Mesenchymal stem cell (in vitro differentiated cells and primary cell): ENCODE measurements at regions not wholly inside any gene's neighbourhood (a gene's known extent, or its start where the extent isn't known, plus 50 kb on each side); places are given as distances from the start of the nearest gene placed in this dataset.

ENCODE experiments used
- DNase-seq: peaks from one replicate; pipeline ENCODE4 v3.0.0-alpha.2; 2013
- H2AFZ ChIP-seq: one replicate; pipeline ENCODE4 v1.6.1; 2013; ENCODE audit warnings: low read depth, mild to moderate bottlenecking, control low read depth, inconsistent platforms, low read length, moderate library complexity
- H2AK5ac ChIP-seq: 2 replicates; pipeline ENCODE4 v1.6.1; 2013; ENCODE audit warnings: low read length, moderate library complexity, mild to moderate bottlenecking, inconsistent platforms; ENCODE audit not compliant: severe bottlenecking
- H2BK120ac ChIP-seq: one replicate; pipeline ENCODE4 v1.6.1; 2013; ENCODE audit warnings: low read depth, mild to moderate bottlenecking, inconsistent platforms, low read length, moderate library complexity
- H2BK12ac ChIP-seq, 2 experiments: one replicate each; pipeline ENCODE4 v1.6.1; 2013; ENCODE audit warnings: inconsistent platforms in 2 of 2, low read length in 2 of 2, mild to moderate bottlenecking in 2 of 2, moderate library complexity in 2 of 2, control low read depth in 1 of 2
- H2BK15ac ChIP-seq: one replicate; pipeline ENCODE4 v1.6.1; 2013; ENCODE audit warnings: mild to moderate bottlenecking, low read depth, inconsistent platforms; ENCODE audit not compliant: poor library complexity, severe bottlenecking
- H2BK5ac ChIP-seq: 2 replicates; pipeline ENCODE4 v1.6.1; 2013; ENCODE audit warnings: low read depth, mild to moderate bottlenecking, low read length, control low read depth, inconsistent platforms; ENCODE audit not compliant: poor library complexity, severe bottlenecking
- H3K14ac ChIP-seq, 2 experiments: one replicate each; pipeline ENCODE4 v1.6.1; 2013; ENCODE audit warnings: inconsistent platforms in 2 of 2, low read length in 2 of 2, control low read depth in 1 of 2, mild to moderate bottlenecking in 1 of 2, moderate library complexity in 1 of 2
- H3K18ac ChIP-seq, 2 experiments: one replicate each; pipeline ENCODE4 v1.6.1; 2013; ENCODE audit warnings: inconsistent platforms in 2 of 2, low read length in 2 of 2, control low read depth in 1 of 2, low read depth in 1 of 2, mild to moderate bottlenecking in 1 of 2
- H3K23ac ChIP-seq, 2 experiments: one replicate each; pipeline ENCODE4 v1.6.1; 2013; ENCODE audit warnings: inconsistent platforms in 2 of 2, low read length in 2 of 2, mild to moderate bottlenecking in 2 of 2, moderate library complexity in 2 of 2, control low read depth in 1 of 2
- H3K27ac ChIP-seq: 2 replicates; pipeline ENCODE4 v1.5.1; 2013; ENCODE audit warnings: mild to moderate bottlenecking, moderate library complexity, low read length, control low read depth, inconsistent platforms; ENCODE audit not compliant: poor library complexity, severe bottlenecking
- H3K27me3 ChIP-seq, 2 experiments: 2 replicates each; pipeline versions ENCODE4 v1.6.1 to v1.7.0; 2013; ENCODE audit warnings: low read length in 2 of 2, mild to moderate bottlenecking in 2 of 2, moderate library complexity in 2 of 2, control low read depth in 1 of 2, inconsistent platforms in 1 of 2; ENCODE audit not compliant: control insufficient read depth in 1 of 2, insufficient read depth in 1 of 2
- H3K36me3 ChIP-seq, 2 experiments: 2 replicates each; pipeline versions ENCODE4 v1.6.1 to v1.7.0; 2013; ENCODE audit warnings: low read length in 2 of 2, control low read depth in 1 of 2, inconsistent platforms in 1 of 2, low read depth in 1 of 2, mild to moderate bottlenecking in 1 of 2; ENCODE audit not compliant: insufficient read depth in 2 of 2, control insufficient read depth in 1 of 2
- H3K4ac ChIP-seq, 2 experiments: one replicate each; pipeline ENCODE4 v1.6.1; 2013; ENCODE audit warnings: inconsistent platforms in 2 of 2, low read length in 2 of 2, mild to moderate bottlenecking in 2 of 2, moderate library complexity in 2 of 2, control low read depth in 1 of 2, low read depth in 1 of 2
- H3K4me1 ChIP-seq: 2 replicates; pipeline ENCODE4 v1.6.1; 2013; ENCODE audit warnings: low read depth, low read length, control low read depth; ENCODE audit not compliant: control insufficient read depth, insufficient read depth
- H3K4me2 ChIP-seq: 2 replicates; pipeline ENCODE4 v1.6.1; 2013; ENCODE audit warnings: low read length, mild to moderate bottlenecking, inconsistent platforms; ENCODE audit not compliant: poor library complexity, severe bottlenecking
- H3K4me3 ChIP-seq, 2 experiments: 2 replicates each; pipeline versions ENCODE4 v1.5.1 to v1.7.0; 2013; ENCODE audit warnings: low read length in 2 of 2, mild to moderate bottlenecking in 2 of 2, control low read depth in 1 of 2, low read depth in 1 of 2; ENCODE audit not compliant: insufficient read depth in 1 of 2
- H3K79me1 ChIP-seq: replicated peaks from 2 replicates; pipeline ENCODE4 v1.6.1; 2013; ENCODE audit warnings: mild to moderate bottlenecking, control low read depth, low read length, inconsistent platforms; ENCODE audit not compliant: poor library complexity, severe bottlenecking
- H3K9ac ChIP-seq: 2 replicates; pipeline ENCODE4 v1.7.0; 2013; ENCODE audit warnings: mild to moderate bottlenecking, low read length, moderate library complexity
- H3K9me3 ChIP-seq: 2 replicates; pipeline ENCODE4 v1.7.0; 2013; ENCODE audit warnings: mild to moderate bottlenecking, low read length; ENCODE audit not compliant: control insufficient read depth
- H4K8ac ChIP-seq: one replicate; pipeline ENCODE4 v1.6.1; 2013; ENCODE audit warnings: inconsistent platforms, mild to moderate bottlenecking, low read length, moderate library complexity
- H4K91ac ChIP-seq: one replicate; pipeline ENCODE4 v1.6.1; 2013; ENCODE audit warnings: mild to moderate bottlenecking, low read length, inconsistent platforms
- WGBS: methylation state at CpG from one replicate; pipeline ENCODE4 v1.1.7; 2013; ENCODE audit warnings: mixed read lengths; 5-methylcytosine and 5-hydroxymethylcytosine counted together

GRCh38 chr2:236754271-236754944, 184.8 kb downstream of the ACKR3 start:
- Histone ChIP-seq H3K27ac (no peak overlapping the region), H2BK12ac (no peak overlapping the region), H3K9me3 (no peaks in the 10 kb centered on the region), H2BK5ac (no peak overlapping the region), H3K4me2 (no peak overlapping the region), H2AFZ (no peak overlapping the region), H4K91ac (no peak overlapping the region), H3K4me1 (peaks cover 10% of the 10 kb centered on the region), H3K4ac (no peak overlapping the region), H4K8ac (peak overlapping the region; percentile 36), H3K36me3 (no peaks in the 10 kb centered on the region), H3K23ac (no peak overlapping the region), H2BK120ac (no peak overlapping the region), H3K27me3 (no peaks in the 10 kb centered on the region), H2AK5ac (peak overlapping the region; percentile 14), H3K79me1 (no peaks in the 10 kb centered on the region), H3K9ac (no peak overlapping the region), H2BK15ac (no peak overlapping the region), H3K14ac (no peak overlapping the region), H3K18ac (no peak overlapping the region), H3K4me3 (no peak overlapping the region)
- 90% methylated on average over 11 of the region's 11 CpGs for WGBS
- DNase-seq: no peak

- Histone ChIP-seq H3K36me3 (no peaks in the 10 kb centered on the region), H4K8ac (no peak overlapping the region), H2BK120ac (no peak overlapping the region), H2BK12ac (no peak overlapping the region), H3K27ac (no peak overlapping the region), H3K23ac (no peak overlapping the region), H3K4me3 (no peak overlapping the region), H2BK15ac (no peak overlapping the region), H3K9me3 (no peaks in the 10 kb centered on the region), H3K9ac (no peak overlapping the region), H3K14ac (no peak overlapping the region), H3K4me1 (peaks cover 7% of the 10 kb centered on the region), H3K79me1 (no peaks in the 10 kb centered on the region), H3K4ac (no peak overlapping the region), H4K91ac (no peak overlapping the region), H3K18ac (no peak overlapping the region), H3K4me2 (no peak overlapping the region), H2AFZ (no peak overlapping the region), H2BK5ac (no peak overlapping the region), H2AK5ac (no peak overlapping the region), H3K27me3 (no peaks in the 10 kb centered on the region)
- 98% methylated on average over 5 of the region's 5 CpGs for WGBS
- DNase-seq: no peak
Observed at GRCh38 chr2:236755278-236755840, 185.7 kb downstream of the ACKR3 start.

- peaks cover 5% of the 10 kb centered on the region for H3K4me1 ChIP-seq
- no peak overlapping the region for H3K23ac ChIP-seq
- H3K27ac ChIP-seq: no peak overlapping the region
- H3K9me3 ChIP-seq: no peaks in the 10 kb centered on the region
- H3K9ac ChIP-seq: no peak overlapping the region
- H4K8ac ChIP-seq: no peak overlapping the region
- no peak for DNase-seq
- H2BK12ac ChIP-seq: no peak overlapping the region
- no peak overlapping the region for H2BK120ac ChIP-seq
- no peak overlapping the region for H3K4ac ChIP-seq
- no peaks in the 10 kb centered on the region for H3K36me3 ChIP-seq
- no peak overlapping the region for H3K4me2 ChIP-seq
- no peak overlapping the region for H2AK5ac ChIP-seq
- no peak overlapping the region for H2BK15ac ChIP-seq
- 92% methylated on average over 1 of the region's 2 CpGs for WGBS
- no peaks in the 10 kb centered on the region for H3K79me1 ChIP-seq
- H3K27me3 ChIP-seq: no peaks in the 10 kb centered on the region
- H4K91ac ChIP-seq: no peak overlapping the region
- H3K18ac ChIP-seq: no peak overlapping the region
- no peak overlapping the region for H3K14ac ChIP-seq
- no peak overlapping the region for H2AFZ ChIP-seq
- H3K4me3 ChIP-seq: no peak overlapping the region
- H2BK5ac ChIP-seq: no peak overlapping the region
Observed at GRCh38 chr2:236758406-236758805, 188.8 kb downstream of the ACKR3 start.

- Histone ChIP-seq H3K9ac (no peak overlapping the region), H3K27ac (no peak overlapping the region), H3K4me1 (no peaks in the 10 kb centered on the region), H4K8ac (no peak overlapping the region), H3K9me3 (no peaks in the 10 kb centered on the region), H3K14ac (no peak overlapping the region), H3K4ac (no peak overlapping the region), H2AFZ (no peak overlapping the region), H2BK120ac (no peak overlapping the region), H3K4me3 (no peak overlapping the region), H2BK12ac (no peak overlapping the region), H3K23ac (no peak overlapping the region), H2BK15ac (no peak overlapping the region), H2AK5ac (no peak overlapping the region), H4K91ac (no peak overlapping the region), H3K4me2 (no peak overlapping the region), H3K27me3 (no peaks in the 10 kb centered on the region), H3K18ac (no peak overlapping the region), H2BK5ac (no peak overlapping the region), H3K36me3 (no peaks in the 10 kb centered on the region), H3K79me1 (no peaks in the 10 kb centered on the region)
- no peak for DNase-seq
Observed at GRCh38 chr2:236760246-236760645, 190.6 kb downstream of the ACKR3 start.
